HFFc6 (cell line): ENCODE measurements at regions not wholly inside any gene's neighbourhood (a gene's known extent, or its start where the extent isn't known, plus 50 kb on each side); places are given as distances from the start of the nearest gene placed in this dataset.

Experiments used
- DNase-seq: peaks from one replicate; pipeline ENCODE4 v3.0.0-alpha.2; 2018
- H3K27ac Mint-ChIP-seq: 2 replicates; pipeline ENCODE4 v1.8.0; 2020; ENCODE audit warnings: mild to moderate bottlenecking, mixed read lengths
- H3K27me3 Mint-ChIP-seq: 2 replicates; pipeline ENCODE4 v1.8.0; 2021; ENCODE audit warnings: mild to moderate bottlenecking, moderate library complexity, mixed read lengths; ENCODE audit not compliant: insufficient read depth
- H3K36me3 Mint-ChIP-seq: 2 replicates; pipeline ENCODE4 v1.8.0; 2021; ENCODE audit warnings: low read depth, mixed read lengths
- H3K4me1 Mint-ChIP-seq: 2 replicates; pipeline ENCODE4 v1.8.0; 2020; ENCODE audit warnings: low read depth, mixed read lengths
- H3K4me3 Mint-ChIP-seq: 2 replicates; pipeline ENCODE4 v1.8.0; 2020; ENCODE audit warnings: mild to moderate bottlenecking, moderate library complexity, mixed read lengths
- H3K9me3 Mint-ChIP-seq: 2 replicates; pipeline ENCODE4 v1.8.0; 2020; ENCODE audit warnings: mild to moderate bottlenecking, mixed read lengths
- CTCF ChIP-seq: fragments of 200-600 bp; sonication (generic); IDR thresholded peaks from 2 replicates; pipeline ENCODE4 v1.5.0; 2021; ENCODE audit warnings: antibody characterized with exemption, mild to moderate bottlenecking

GRCh38 chr11:69918938-69919650, 99.9 kb upstream of the FGF3 start:
- Mint-ChIP-seq H3K4me1 (peaks cover 13% of the 10 kb centered on the region), H3K27ac (no peak overlapping the region), H3K9me3 (no peaks in the 10 kb centered on the region; the same call in 1 of the 2 replicates), H3K27me3 (peaks cover 27% of the 10 kb centered on the region), H3K4me3 (no peak overlapping the region), H3K36me3 (no peaks in the 10 kb centered on the region)
- peak; percentile 25 for DNase-seq
- peak; percentile 98 for TF ChIP-seq CTCF

- H3K27ac Mint-ChIP-seq, result no peak overlapping the region
- H3K4me1 Mint-ChIP-seq, result peaks cover 12% of the 10 kb centered on the region
- peaks cover 31% of the 10 kb centered on the region for H3K27me3 Mint-ChIP-seq
- no peak overlapping the region for H3K4me3 Mint-ChIP-seq
- no peaks in the 10 kb centered on the region; the same call in 1 of the 2 replicates for H3K9me3 Mint-ChIP-seq
- H3K36me3 Mint-ChIP-seq, result no peaks in the 10 kb centered on the region
- DNase-seq, result no peak
- TF ChIP-seq CTCF, result no peak
These were observed 100.6 kb upstream of the FGF3 start for GRCh38 chr11:69919659-69920344.

GRCh38 chr11:69920345-69921127, 101.3 kb upstream of the FGF3 start:
- no peak for TF ChIP-seq CTCF
- Mint-ChIP-seq H3K4me1 (peaks cover 5% of the 10 kb centered on the region), H3K9me3 (no peaks in the 10 kb centered on the region; the same call in 1 of the 2 replicates), H3K27me3 (peaks cover 37% of the 10 kb centered on the region), H3K4me3 (no peak overlapping the region), H3K27ac (no peak overlapping the region), H3K36me3 (no peaks in the 10 kb centered on the region)
- DNase-seq, result no peak

GRCh38 chr11:69921128-69922014, 102.2 kb upstream of the FGF3 start:
- peaks cover 44% of the 10 kb centered on the region for H3K27me3 Mint-ChIP-seq
- H3K4me1 Mint-ChIP-seq, result no peaks in the 10 kb centered on the region
- H3K9me3 Mint-ChIP-seq, result no peaks in the 10 kb centered on the region; the same call in 1 of the 2 replicates
- TF ChIP-seq CTCF, result no peak
- H3K36me3 Mint-ChIP-seq, result no peaks in the 10 kb centered on the region
- H3K4me3 Mint-ChIP-seq, result no peak overlapping the region
- H3K27ac Mint-ChIP-seq, result no peak overlapping the region
- no peak for DNase-seq
